ENCODE measurements at regions not wholly inside any gene's neighbourhood (a gene's known extent, or its start where the extent isn't known, plus 50 kb on each side); places are given as distances from the start of the nearest gene placed in this dataset.

- DNase-seq = no peak
- Histone ChIP-seq H2AFZ (ENCODE audit: low read length) (no peak overlapping the region), H3K4me2 (ENCODE audit: low read depth, low read length) (no peak overlapping the region), H3K4me1 (ENCODE audit: low read length) (no peaks in the 10 kb centered on the region), H4K20me1 (ENCODE audit: insufficient read depth, low read length) (no peaks in the 10 kb centered on the region), H3K79me2 (ENCODE audit: low read length) (no peaks in the 10 kb centered on the region), H3K9me2 (replicated peaks; ENCODE audit: insufficient read depth, low read length) (no peaks in the 10 kb centered on the region), H3K27me3 (replicated peaks; ENCODE audit: insufficient read depth, low read length) (no peaks in the 10 kb centered on the region), H3K27ac (ENCODE audit: low read length) (no peak overlapping the region), H3K9me3 (replicated peaks; ENCODE audit: insufficient read depth, low read length) (no peaks in the 10 kb centered on the region), H3K4me3 (ENCODE audit: low read length) (no peak overlapping the region), H3K9ac (ENCODE audit: low read length) (no peak overlapping the region), H3F3A (ENCODE audit: insufficient read depth, low read length) (no peaks in the 10 kb centered on the region), H3K36me3 (replicated peaks; ENCODE audit: insufficient read depth, low read length) (no peaks in the 10 kb centered on the region)
- TF ChIP-seq EZH2phosphoT487 (IDR thresholded peaks at IDR 0.05; ENCODE audit: low read length) (no peak), CTCF (IDR thresholded peaks at IDR 0.05; ENCODE audit: low read length) (no peak), EZH2 (optimal IDR thresholded peaks at IDR 0.05; ENCODE audit: low read depth, low read length) (no peak)
Observed at GRCh38 chr2:51225377-51225776, 193.4 kb upstream of the NRXN1 start.

GRCh38 chr2:51224790-51225189, 192.9 kb upstream of the NRXN1 start:
- no peaks in the 10 kb centered on the region for H3K4me1 ChIP-seq (ENCODE audit: low read length)
- no peak for TF ChIP-seq CTCF (IDR thresholded peaks at IDR 0.05; ENCODE audit: low read length)
- TF ChIP-seq EZH2 (optimal IDR thresholded peaks at IDR 0.05; ENCODE audit: low read depth, low read length) = no peak
- no peak for TF ChIP-seq EZH2phosphoT487 (IDR thresholded peaks at IDR 0.05; ENCODE audit: low read length)
- H4K20me1 ChIP-seq (ENCODE audit: insufficient read depth, low read length) = no peaks in the 10 kb centered on the region
- no peaks in the 10 kb centered on the region for H3K9me2 ChIP-seq (replicated peaks; ENCODE audit: insufficient read depth, low read length)
- H3K4me2 ChIP-seq (ENCODE audit: low read depth, low read length) = no peak overlapping the region
- H3F3A ChIP-seq (ENCODE audit: insufficient read depth, low read length) = no peaks in the 10 kb centered on the region
- H3K27me3 ChIP-seq (replicated peaks; ENCODE audit: insufficient read depth, low read length) = no peaks in the 10 kb centered on the region
- H3K79me2 ChIP-seq (ENCODE audit: low read length) = no peaks in the 10 kb centered on the region
- no peak overlapping the region for H3K4me3 ChIP-seq (ENCODE audit: low read length)
- H3K36me3 ChIP-seq (replicated peaks; ENCODE audit: insufficient read depth, low read length) = no peaks in the 10 kb centered on the region
- H3K9ac ChIP-seq (ENCODE audit: low read length) = no peak overlapping the region
- no peaks in the 10 kb centered on the region for H3K9me3 ChIP-seq (replicated peaks; ENCODE audit: insufficient read depth, low read length)
- no peak for DNase-seq
- no peak overlapping the region for H3K27ac ChIP-seq (ENCODE audit: low read length)
- no peak overlapping the region for H2AFZ ChIP-seq (ENCODE audit: low read length)

DNA sequence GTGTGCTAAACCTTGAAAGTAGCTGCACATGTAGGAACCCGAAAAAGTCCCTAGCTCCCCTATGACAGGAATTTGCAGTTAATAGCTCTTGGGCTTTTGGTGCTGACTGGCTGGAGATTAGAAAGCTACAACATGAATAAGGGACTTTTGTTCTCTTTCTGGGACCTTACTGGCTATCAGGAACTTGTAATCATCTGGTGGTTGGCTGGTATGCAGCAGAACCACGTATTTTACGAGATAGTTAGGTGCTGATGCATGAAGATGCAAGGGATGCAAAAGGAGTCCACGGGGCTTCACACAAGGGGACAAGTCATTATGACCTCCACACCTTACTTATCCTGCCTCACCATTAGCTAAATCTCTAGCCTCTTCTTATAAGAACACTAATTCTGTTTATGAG, 190.2 kb upstream of the NRXN1 start:
- no peak overlapping the region for H2AFZ ChIP-seq (ENCODE audit: low read length)
- no peaks in the 10 kb centered on the region for H4K20me1 ChIP-seq (ENCODE audit: insufficient read depth, low read length)
- H3K9me3 ChIP-seq (replicated peaks; ENCODE audit: insufficient read depth, low read length) = no peaks in the 10 kb centered on the region
- no peak overlapping the region for H3K9ac ChIP-seq (ENCODE audit: low read length)
- H3K4me1 ChIP-seq (ENCODE audit: low read length) = no peaks in the 10 kb centered on the region
- no peaks in the 10 kb centered on the region for H3F3A ChIP-seq (ENCODE audit: insufficient read depth, low read length)
- no peak for DNase-seq
- H3K27me3 ChIP-seq (replicated peaks; ENCODE audit: insufficient read depth, low read length) = no peaks in the 10 kb centered on the region
- no peaks in the 10 kb centered on the region for H3K36me3 ChIP-seq (replicated peaks; ENCODE audit: insufficient read depth, low read length)
- no peak overlapping the region for H3K4me3 ChIP-seq (ENCODE audit: low read length)
- H3K27ac ChIP-seq (ENCODE audit: low read length) = no peak overlapping the region
- H3K9me2 ChIP-seq (replicated peaks; ENCODE audit: insufficient read depth, low read length) = no peaks in the 10 kb centered on the region
- no peaks in the 10 kb centered on the region for H3K79me2 ChIP-seq (ENCODE audit: low read length)
- TF ChIP-seq EZH2phosphoT487 (IDR thresholded peaks at IDR 0.05; ENCODE audit: low read length) = no peak
- TF ChIP-seq CTCF (IDR thresholded peaks at IDR 0.05; ENCODE audit: low read length) = no peak
- no peak for TF ChIP-seq EZH2 (optimal IDR thresholded peaks at IDR 0.05; ENCODE audit: low read depth, low read length)
- H3K4me2 ChIP-seq (ENCODE audit: low read depth, low read length) = no peak overlapping the region
